GM21528 (cell line): ENCODE measurements at regions not wholly inside any gene's neighbourhood (a gene's known extent, or its start where the extent isn't known, plus 50 kb on each side); places are given as distances from the start of the nearest gene placed in this dataset.

Experiments used
- ATAC-seq: cut with Tn5 transposase; IDR thresholded peaks from one replicate; pipeline ENCODE4 v1.9.1; 2021; ENCODE audit warnings: mild to moderate bottlenecking, moderate library complexity; ENCODE audit not compliant: unreplicated experiment, low FRiP score

GRCh38 chr4:4775493-4776004 is 83.9 kb upstream of the MSX1 start:
- ATAC-seq = no peak

- no peak for ATAC-seq
Measured at GRCh38 chr4:4772534-4772933, 86.9 kb upstream of the MSX1 start.

- no peak for ATAC-seq
Measured at GRCh38 chr4:4771160-4771559, 88.3 kb upstream of the MSX1 start.

- ATAC-seq = no peak
Measured at GRCh38 chr4:4770610-4771009, 88.9 kb upstream of the MSX1 start.

GRCh38 chr4:4766564-4766963 is 92.9 kb upstream of the MSX1 start:
- ATAC-seq = no peak

- ATAC-seq = no peak
Measured at GRCh38 chr4:4765811-4766210, 93.7 kb upstream of the MSX1 start.

- ATAC-seq = no peak
Measured at GRCh38 chr4:4764558-4764905, 94.9 kb upstream of the MSX1 start.

- ATAC-seq = no peak
Measured at GRCh38 chr4:4763822-4764557, 95.5 kb upstream of the MSX1 start.

- ATAC-seq = peak; percentile 88
Measured at GRCh38 chr4:4762909-4763821, 96.3 kb upstream of the MSX1 start.

- no peak for ATAC-seq
Measured at GRCh38 chr4:4762300-4762699, 97.2 kb upstream of the MSX1 start.

GRCh38 chr4:4761128-4761982 is 98.1 kb upstream of the MSX1 start:
- no peak for ATAC-seq

- ATAC-seq = no peak
Measured at GRCh38 chr4:4759883-4760282, 99.6 kb upstream of the MSX1 start.

- ATAC-seq = no peak
Measured at GRCh38 chr4:4759232-4759631, 100.2 kb upstream of the MSX1 start.

- ATAC-seq = no peak
Measured at GRCh38 chr4:4758681-4759080, 100.8 kb upstream of the MSX1 start.

- no peak for ATAC-seq
Measured at GRCh38 chr4:4755306-4755705, 104.2 kb upstream of the MSX1 start.

- no peak for ATAC-seq
Measured at GRCh38 chr4:4754641-4755040, 104.8 kb upstream of the MSX1 start.

- no peak for ATAC-seq
Measured at GRCh38 chr4:4753643-4754042, 105.8 kb upstream of the MSX1 start.

- no peak for ATAC-seq
Measured at GRCh38 chr4:4752576-4753401, 106.7 kb upstream of the MSX1 start.

GRCh38 chr4:4752025-4752424 is 107.4 kb upstream of the MSX1 start:
- ATAC-seq = no peak

GRCh38 chr4:4750187-4750586 is 109.3 kb upstream of the MSX1 start:
- no peak for ATAC-seq
